ENCODE measurements at regions not wholly inside any gene's neighbourhood (a gene's known extent, or its start where the extent isn't known, plus 50 kb on each side); places are given as distances from the start of the nearest gene placed in this dataset.
"Not testable (repeated sequence)": the region's sequence is repeated elsewhere in the genome, so short reads cannot be mapped to it uniquely, and the experiment has no call there.

GRCh38 chr10:64182671-64183070 is 661.5 kb downstream of the REEP3 start:
- Histone ChIP-seq H3K27me3 (ENCODE audit: control insufficient read depth, insufficient read depth, low read length) (no peaks in the 10 kb centered on the region), H3K36me3 (ENCODE audit: control insufficient read depth, insufficient read depth, low read length) (no peaks in the 10 kb centered on the region), H3K4me3 (ENCODE audit: low read depth, low read length) (no peak overlapping the region)
- DNase-seq (ENCODE audit: low read depth), result no peak
- TF ChIP-seq, protein P1, sequence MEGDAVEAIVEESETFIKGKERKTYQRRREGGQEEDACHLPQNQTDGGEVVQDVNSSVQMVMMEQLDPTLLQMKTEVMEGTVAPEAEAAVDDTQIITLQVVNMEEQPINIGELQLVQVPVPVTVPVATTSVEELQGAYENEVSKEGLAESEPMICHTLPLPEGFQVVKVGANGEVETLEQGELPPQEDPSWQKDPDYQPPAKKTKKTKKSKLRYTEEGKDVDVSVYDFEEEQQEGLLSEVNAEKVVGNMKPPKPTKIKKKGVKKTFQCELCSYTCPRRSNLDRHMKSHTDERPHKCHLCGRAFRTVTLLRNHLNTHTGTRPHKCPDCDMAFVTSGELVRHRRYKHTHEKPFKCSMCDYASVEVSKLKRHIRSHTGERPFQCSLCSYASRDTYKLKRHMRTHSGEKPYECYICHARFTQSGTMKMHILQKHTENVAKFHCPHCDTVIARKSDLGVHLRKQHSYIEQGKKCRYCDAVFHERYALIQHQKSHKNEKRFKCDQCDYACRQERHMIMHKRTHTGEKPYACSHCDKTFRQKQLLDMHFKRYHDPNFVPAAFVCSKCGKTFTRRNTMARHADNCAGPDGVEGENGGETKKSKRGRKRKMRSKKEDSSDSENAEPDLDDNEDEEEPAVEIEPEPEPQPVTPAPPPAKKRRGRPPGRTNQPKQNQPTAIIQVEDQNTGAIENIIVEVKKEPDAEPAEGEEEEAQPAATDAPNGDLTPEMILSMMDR (IDR thresholded peaks at IDR 0.05; ENCODE audit: insufficient read depth, low read length, poor library complexity, severe bottlenecking), result no peak

DNA sequence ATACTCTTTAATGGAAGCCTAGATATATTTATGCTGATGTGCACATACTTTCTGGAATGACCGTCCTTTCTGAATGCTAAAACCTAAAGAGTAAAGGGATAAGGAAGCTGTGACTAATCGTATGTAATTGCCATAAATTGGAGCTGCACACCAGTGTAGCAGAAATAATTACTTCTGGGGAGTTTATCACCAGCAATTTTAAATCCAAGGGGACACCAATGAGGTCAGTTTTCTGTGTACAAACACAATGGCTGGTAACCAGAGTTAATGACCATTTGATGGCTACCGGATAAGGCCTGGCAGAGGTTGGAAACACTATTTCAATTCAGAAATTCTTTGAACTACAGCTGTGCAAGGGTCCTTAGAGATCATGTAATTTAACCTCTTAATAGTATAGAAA is 670.1 kb downstream of the REEP3 start:
- H3K4me3 ChIP-seq (ENCODE audit: low read depth, low read length), result no peak overlapping the region
- no peak for DNase-seq (ENCODE audit: low read depth)
- H3K27me3 ChIP-seq (ENCODE audit: control insufficient read depth, insufficient read depth, low read length), result no peaks in the 10 kb centered on the region
- no peaks in the 10 kb centered on the region for H3K36me3 ChIP-seq (ENCODE audit: control insufficient read depth, insufficient read depth, low read length)
- TF ChIP-seq, protein P1 (IDR thresholded peaks at IDR 0.05; ENCODE audit: insufficient read depth, low read length, poor library complexity, severe bottlenecking), result no peak

- no peak overlapping the region for H3K4me3 ChIP-seq (ENCODE audit: low read depth, low read length)
- TF ChIP-seq, protein P1 (IDR thresholded peaks at IDR 0.05; ENCODE audit: insufficient read depth, low read length, poor library complexity, severe bottlenecking), result no peak
- no peak for DNase-seq (ENCODE audit: low read depth)
- no peaks in the 10 kb centered on the region for H3K27me3 ChIP-seq (ENCODE audit: control insufficient read depth, insufficient read depth, low read length)
- no peaks in the 10 kb centered on the region for H3K36me3 ChIP-seq (ENCODE audit: control insufficient read depth, insufficient read depth, low read length)
Observed at GRCh38 chr10:64196638-64197315, 675.6 kb downstream of the REEP3 start.

- Histone ChIP-seq H3K36me3 (ENCODE audit: control insufficient read depth, insufficient read depth, low read length) (no peaks in the 10 kb centered on the region), H3K4me3 (ENCODE audit: low read depth, low read length) (no peak overlapping the region), H3K27me3 (ENCODE audit: control insufficient read depth, insufficient read depth, low read length) (no peaks in the 10 kb centered on the region)
- TF ChIP-seq, protein P1 (IDR thresholded peaks at IDR 0.05; ENCODE audit: insufficient read depth, low read length, poor library complexity, severe bottlenecking), result no peak
- no peak for DNase-seq (ENCODE audit: low read depth)
Observed at GRCh38 chr10:64201936-64202335, 680.7 kb downstream of the REEP3 start.

GRCh38 chr10:64204504-64204903 is 683.3 kb downstream of the REEP3 start:
- DNase-seq (ENCODE audit: low read depth); H3K27me3 ChIP-seq (ENCODE audit: control insufficient read depth, insufficient read depth, low read length); H3K4me3 ChIP-seq (ENCODE audit: low read depth, low read length); H3K36me3 ChIP-seq (ENCODE audit: control insufficient read depth, insufficient read depth, low read length): not testable (repeated sequence)

DNA sequence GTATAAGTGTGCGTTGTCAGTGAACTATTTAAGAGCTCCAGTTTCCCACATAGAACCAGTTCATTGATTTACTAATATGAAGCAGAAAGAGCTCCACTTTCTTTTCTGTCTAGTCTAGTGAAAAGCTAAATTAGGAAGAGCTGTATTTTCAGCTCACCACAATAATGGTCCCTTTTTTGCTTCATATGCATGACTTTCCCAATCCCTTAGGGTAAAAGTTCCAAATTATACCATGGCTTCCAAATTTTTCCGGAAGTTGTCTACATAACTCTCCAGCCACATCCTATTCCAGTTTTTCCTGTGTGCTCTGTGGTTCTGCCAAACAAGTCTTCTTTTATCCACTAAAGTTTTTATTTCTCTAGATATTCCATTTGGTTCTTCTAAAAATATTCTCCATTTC is 685.2 kb downstream of the REEP3 start:
- no peaks in the 10 kb centered on the region for H3K27me3 ChIP-seq (ENCODE audit: control insufficient read depth, insufficient read depth, low read length)
- no peak for DNase-seq (ENCODE audit: low read depth)
- no peaks in the 10 kb centered on the region for H3K36me3 ChIP-seq (ENCODE audit: control insufficient read depth, insufficient read depth, low read length)
- TF ChIP-seq, protein P1 (IDR thresholded peaks at IDR 0.05; ENCODE audit: insufficient read depth, low read length, poor library complexity, severe bottlenecking), result no peak
- no peak overlapping the region for H3K4me3 ChIP-seq (ENCODE audit: low read depth, low read length)

Measured in kidney epithelial cell (primary cell).